HEK293 (cell line): ENCODE measurements at regions not wholly inside any gene's neighbourhood (a gene's known extent, or its start where the extent isn't known, plus 50 kb on each side); places are given as distances from the start of the nearest gene placed in this dataset.

Experiments
- CTCF ChIA-PET: fragments of 350-600 bp; formaldehyde crosslinking; extraction: SDS; loops from one replicate; lab custom pipeline; 2021; ENCODE audit warnings: antibody characterized with exemption; lab: Yijun Ruan, JAX
- POLR2A ChIA-PET: fragments of 300-600 bp; formaldehyde crosslinking; extraction: SDS; loops from one replicate; lab custom pipeline; 2020; ENCODE audit warnings: antibody characterized with exemption, inconsistent platforms; lab: Yijun Ruan, JAX
- H3K27ac ChIP-seq: fragments of 200-500 bp; sonication (Bioruptor generic); 2 replicates; pipeline ENCODE4 v1.5.1; 2014; ENCODE audit warnings: low read depth, low read length, control low read depth, inconsistent platforms; ENCODE audit errors: extremely low read depth
- H3K36me3 ChIP-seq, 2 experiments: fragments of 200-500 bp in 1 of 2; sonication (Bioruptor generic) in 1 of 2; 1 replicate in 1 of 2; 2 replicates in 1 of 2; pipeline ENCODE4 v1.5.1; 2014 to 2017; ENCODE audit warnings: inconsistent platforms in 2 of 2, low read length in 2 of 2; ENCODE audit not compliant: control insufficient read depth in 2 of 2, insufficient read depth in 1 of 2
- H3K4me1 ChIP-seq: fragments of 200-500 bp; sonication (Bioruptor generic); 2 replicates; pipeline ENCODE4 v1.5.1; 2014; ENCODE audit warnings: mild to moderate bottlenecking, low read length, inconsistent platforms; ENCODE audit not compliant: control insufficient read depth, insufficient read depth
- H3K4me3 ChIP-seq: 2 replicates; pipeline ENCODE4 v1.5.1; 2011; ENCODE audit warnings: low read depth, mild to moderate bottlenecking, control low read depth, low read length, moderate library complexity
- H3K9me3 ChIP-seq: fragments of 200-500 bp; sonication (Bioruptor generic); 2 replicates; pipeline ENCODE4 v1.5.1; 2014; ENCODE audit warnings: low read depth, low read length, inconsistent platforms; ENCODE audit not compliant: control insufficient read depth, insufficient read depth
- HIC1 ChIP-seq: fragments of 450-650 bp; formaldehyde crosslinking; IDR thresholded peaks from 2 replicates; pipeline ENCODE4 v1.5.1; 2016; ENCODE audit warnings: missing biosample characterization, missing genetic modification characterization
- KLF9 ChIP-seq: fragments of 450-650 bp; formaldehyde crosslinking; IDR thresholded peaks from 2 replicates; pipeline ENCODE4 v1.5.1; 2016; ENCODE audit warnings: missing biosample characterization, missing genetic modification characterization, low read depth
- MZF1 ChIP-seq: fragments of 450-650 bp; formaldehyde crosslinking; IDR thresholded peaks from 2 replicates; pipeline ENCODE4 v1.5.1; 2017; ENCODE audit warnings: missing biosample characterization, missing genetic modification characterization, borderline replicate concordance
- SP7 ChIP-seq: fragments of 450-650 bp; formaldehyde crosslinking; IDR thresholded peaks from 2 replicates; pipeline ENCODE4 v1.5.1; 2016; ENCODE audit warnings: missing biosample characterization, missing genetic modification characterization
- TRIM28 ChIP-seq: IDR thresholded peaks from 2 replicates; pipeline ENCODE4 v1.6.1; 2011; ENCODE audit warnings: low read length, control low read depth, borderline replicate concordance
- ZFP3 ChIP-seq: fragments of 450-650 bp; formaldehyde crosslinking; IDR thresholded peaks from 2 replicates; pipeline ENCODE4 v1.5.1; 2016; ENCODE audit warnings: low read depth, missing biosample characterization, missing genetic modification characterization
- ZNF140 ChIP-seq: fragments of 450-650 bp; formaldehyde crosslinking; IDR thresholded peaks from 2 replicates; pipeline ENCODE4 v1.5.1; 2016; ENCODE audit warnings: missing biosample characterization, missing genetic modification characterization
- ZNF19 ChIP-seq: fragments of 450-650 bp; formaldehyde crosslinking; IDR thresholded peaks from 2 replicates; pipeline ENCODE4; 2016; ENCODE audit warnings: missing biosample characterization, missing genetic modification characterization, low read depth
- ZNF202 ChIP-seq: fragments of 450-650 bp; formaldehyde crosslinking; IDR thresholded peaks from 2 replicates; pipeline ENCODE4 v1.5.1; 2016; ENCODE audit warnings: missing biosample characterization, missing genetic modification characterization, borderline replicate concordance
- ZNF248 ChIP-seq: fragments of 450-650 bp; formaldehyde crosslinking; IDR thresholded peaks from 2 replicates; pipeline ENCODE4 v1.5.1; 2017; ENCODE audit warnings: missing biosample characterization, missing genetic modification characterization
- ZNF398 ChIP-seq: fragments of 450-650 bp; formaldehyde crosslinking; IDR thresholded peaks from 2 replicates; pipeline ENCODE4 v1.5.1; 2017; ENCODE audit warnings: missing biosample characterization, missing genetic modification characterization
- ZNF433 ChIP-seq: fragments of 450-650 bp; formaldehyde crosslinking; IDR thresholded peaks from 2 replicates; pipeline ENCODE4 v1.5.1; 2016; ENCODE audit warnings: missing biosample characterization, missing genetic modification characterization, low read depth
- ZNF560 ChIP-seq: fragments of 450-650 bp; formaldehyde crosslinking; IDR thresholded peaks from 2 replicates; pipeline ENCODE4 v1.5.1; 2017; ENCODE audit warnings: missing biosample characterization, missing genetic modification characterization, borderline replicate concordance
- ZSCAN4 ChIP-seq: fragments of 450-650 bp; formaldehyde crosslinking; IDR thresholded peaks from 2 replicates; pipeline ENCODE4 v1.5.1; 2017; ENCODE audit warnings: missing biosample characterization, missing genetic modification characterization
- TF ChIP-seq, protein P1 (sequence below): fragments of 450-650 bp; formaldehyde crosslinking; IDR thresholded peaks from 2 replicates; pipeline ENCODE4 v1.5.1; 2016; ENCODE audit warnings: missing biosample characterization, missing genetic modification characterization
- TF ChIP-seq, protein P2 (sequence below): IDR thresholded peaks from 2 replicates; pipeline ENCODE4 v1.6.1; 2011; ENCODE audit warnings: mild to moderate bottlenecking, low read depth, low read length, borderline replicate concordance

DNA sequence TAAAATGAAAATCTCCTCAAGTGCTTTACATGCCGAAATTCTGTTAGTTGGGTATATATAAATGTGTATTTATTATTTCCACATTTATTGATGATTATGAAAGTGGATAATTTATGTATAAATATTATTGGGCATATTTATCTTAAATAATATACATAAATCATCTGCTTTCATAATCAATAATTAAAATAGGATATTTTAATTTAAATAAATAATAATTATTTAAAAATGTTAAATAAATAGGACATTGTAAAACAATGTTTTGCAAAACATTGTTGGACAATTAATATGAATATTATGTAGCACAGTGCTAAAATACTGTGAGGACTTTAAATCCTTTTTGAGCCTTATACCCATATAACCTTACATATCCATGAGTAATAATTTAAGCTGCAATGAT, 786.5 kb upstream of the CITED2 start:
- H3K4me3 ChIP-seq: no peak overlapping the region
- H3K27ac ChIP-seq: no peak overlapping the region
- H3K4me1 ChIP-seq: no peaks in the 10 kb centered on the region
- CTCF ChIA-PET: no interaction called here
- H3K36me3 ChIP-seq: no peaks in the 10 kb centered on the region
- POLR2A ChIA-PET: interaction anchor here (0.7 kb wide), 1 partner anchor 48 kb away, joined by 3 read pairs; no protein-coding TSS in a partner anchor
- no peak for TF ChIP-seq TRIM28
- no peaks in the 10 kb centered on the region for H3K9me3 ChIP-seq

- H3K36me3 ChIP-seq: no peaks in the 10 kb centered on the region
- TF ChIP-seq ZFP3 (tag by site-specific recombination) (no peak), ZNF560 (no peak), MZF1 (tag by site-specific recombination) (no peak), SP7 (tag by site-specific recombination) (no peak), ZNF433 (tag by site-specific recombination) (no peak), HIC1 (no peak), ZNF398 (no peak), ZNF140 (no peak), KLF9 (tag by site-specific recombination) (no peak), ZSCAN4 (tag by site-specific recombination) (no peak), ZNF19 (tag by site-specific recombination) (no peak), ZNF202 (tag by site-specific recombination) (no peak), ZNF248 (tag by site-specific recombination) (no peak)
- TF ChIP-seq, protein P1, sequence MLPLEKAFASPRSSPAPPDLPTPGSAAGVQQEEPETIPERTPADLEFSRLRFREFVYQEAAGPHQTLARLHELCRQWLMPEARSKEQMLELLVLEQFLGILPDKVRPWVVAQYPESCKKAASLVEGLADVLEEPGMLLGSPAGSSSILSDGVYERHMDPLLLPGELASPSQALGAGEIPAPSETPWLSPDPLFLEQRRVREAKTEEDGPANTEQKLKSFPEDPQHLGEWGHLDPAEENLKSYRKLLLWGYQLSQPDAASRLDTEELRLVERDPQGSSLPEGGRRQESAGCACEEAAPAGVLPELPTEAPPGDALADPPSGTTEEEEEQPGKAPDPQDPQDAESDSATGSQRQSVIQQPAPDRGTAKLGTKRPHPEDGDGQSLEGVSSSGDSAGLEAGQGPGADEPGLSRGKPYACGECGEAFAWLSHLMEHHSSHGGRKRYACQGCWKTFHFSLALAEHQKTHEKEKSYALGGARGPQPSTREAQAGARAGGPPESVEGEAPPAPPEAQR (tag by site-specific recombination): no peak
- TF ChIP-seq, protein P2, sequence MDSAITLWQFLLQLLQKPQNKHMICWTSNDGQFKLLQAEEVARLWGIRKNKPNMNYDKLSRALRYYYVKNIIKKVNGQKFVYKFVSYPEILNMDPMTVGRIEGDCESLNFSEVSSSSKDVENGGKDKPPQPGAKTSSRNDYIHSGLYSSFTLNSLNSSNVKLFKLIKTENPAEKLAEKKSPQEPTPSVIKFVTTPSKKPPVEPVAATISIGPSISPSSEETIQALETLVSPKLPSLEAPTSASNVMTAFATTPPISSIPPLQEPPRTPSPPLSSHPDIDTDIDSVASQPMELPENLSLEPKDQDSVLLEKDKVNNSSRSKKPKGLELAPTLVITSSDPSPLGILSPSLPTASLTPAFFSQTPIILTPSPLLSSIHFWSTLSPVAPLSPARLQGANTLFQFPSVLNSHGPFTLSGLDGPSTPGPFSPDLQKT: no peak
- H3K9me3 ChIP-seq: no peaks in the 10 kb centered on the region
- H3K27ac ChIP-seq: no peak overlapping the region
- no peak overlapping the region for H3K4me3 ChIP-seq
- no peaks in the 10 kb centered on the region for H3K4me1 ChIP-seq
- ChIA-PET POLR2A (interaction anchor here (0.7 kb wide), 1 partner anchor 48 kb away, joined by 3 read pairs; no protein-coding TSS in a partner anchor), CTCF (no interaction called here)
Observed at GRCh38 chr6:140160494-140160893, 786.0 kb upstream of the CITED2 start.
